GM12875 (cell line): ENCODE measurements at regions not wholly inside any gene's neighbourhood (a gene's known extent, or its start where the extent isn't known, plus 50 kb on each side); places are given as distances from the start of the nearest gene placed in this dataset.

Source experiments
- H3K4me3 ChIP-seq: one replicate; pipeline ENCODE4 v1.5.1; 2011; ENCODE audit warnings: low read depth, low read length, control low read depth
- CTCF ChIP-seq: IDR thresholded peaks from 2 replicates; pipeline ENCODE4 v1.5.1; 2011; ENCODE audit warnings: low read depth, mild to moderate bottlenecking, control low read depth, inconsistent platforms, low read length, moderate library complexity, borderline replicate concordance; ENCODE audit not compliant: insufficient read depth

- no peak for TF ChIP-seq CTCF
- H3K4me3 ChIP-seq, result no peak overlapping the region
Observed at GRCh38 chr3:73694983-73695757, 70.4 kb upstream of the PDZRN3 start.

- H3K4me3 ChIP-seq, result no peak overlapping the region
- TF ChIP-seq CTCF, result no peak
Observed at GRCh38 chr3:73687106-73688004, 62.6 kb upstream of the PDZRN3 start.

GRCh38 chr3:73685061-73685460, 60.3 kb upstream of the PDZRN3 start:
- TF ChIP-seq CTCF, result no peak

GRCh38 chr3:73683706-73684105, 59.0 kb upstream of the PDZRN3 start:
- TF ChIP-seq CTCF, result no peak
- H3K4me3 ChIP-seq, result no peak overlapping the region

More at GRCh38 chr3:73685061-73685460, 60.3 kb upstream of the PDZRN3 start:
- H3K4me3 ChIP-seq, result no peak overlapping the region

GRCh38 chr3:73681610-73682009, 56.9 kb upstream of the PDZRN3 start:
- no peak for TF ChIP-seq CTCF

GRCh38 chr3:73681198-73681597, 56.5 kb upstream of the PDZRN3 start:
- H3K4me3 ChIP-seq, result no peak overlapping the region
- no peak for TF ChIP-seq CTCF

More at GRCh38 chr3:73681610-73682009, 56.9 kb upstream of the PDZRN3 start:
- no peak overlapping the region for H3K4me3 ChIP-seq
